ENCODE measurements at regions not wholly inside any gene's neighbourhood (a gene's known extent, or its start where the extent isn't known, plus 50 kb on each side); places are given as distances from the start of the nearest gene placed in this dataset.

DNA sequence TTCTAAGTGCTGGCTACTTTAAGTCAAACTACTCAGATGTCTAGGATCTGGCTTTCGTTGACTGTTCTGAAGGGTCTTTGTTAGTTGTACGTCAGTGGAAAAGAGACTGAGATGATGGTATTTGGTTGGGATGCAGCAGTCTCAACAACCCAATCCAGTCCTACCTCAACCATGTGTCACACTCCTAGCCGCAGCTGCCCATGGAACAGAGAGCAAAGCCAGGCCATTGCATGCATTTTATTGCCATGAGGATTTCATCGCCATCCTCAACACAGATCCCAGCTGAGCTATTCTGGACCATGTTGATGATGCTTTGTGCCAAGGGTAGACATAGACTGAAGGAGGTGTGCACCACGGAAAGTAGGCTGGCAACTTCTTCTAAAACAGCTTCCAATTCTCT lies 97.3 kb upstream of the STK39 start:
- no peak for TF ChIP-seq POLR2A (IDR thresholded peaks at IDR 0.05)
- TF ChIP-seq, protein P1, sequence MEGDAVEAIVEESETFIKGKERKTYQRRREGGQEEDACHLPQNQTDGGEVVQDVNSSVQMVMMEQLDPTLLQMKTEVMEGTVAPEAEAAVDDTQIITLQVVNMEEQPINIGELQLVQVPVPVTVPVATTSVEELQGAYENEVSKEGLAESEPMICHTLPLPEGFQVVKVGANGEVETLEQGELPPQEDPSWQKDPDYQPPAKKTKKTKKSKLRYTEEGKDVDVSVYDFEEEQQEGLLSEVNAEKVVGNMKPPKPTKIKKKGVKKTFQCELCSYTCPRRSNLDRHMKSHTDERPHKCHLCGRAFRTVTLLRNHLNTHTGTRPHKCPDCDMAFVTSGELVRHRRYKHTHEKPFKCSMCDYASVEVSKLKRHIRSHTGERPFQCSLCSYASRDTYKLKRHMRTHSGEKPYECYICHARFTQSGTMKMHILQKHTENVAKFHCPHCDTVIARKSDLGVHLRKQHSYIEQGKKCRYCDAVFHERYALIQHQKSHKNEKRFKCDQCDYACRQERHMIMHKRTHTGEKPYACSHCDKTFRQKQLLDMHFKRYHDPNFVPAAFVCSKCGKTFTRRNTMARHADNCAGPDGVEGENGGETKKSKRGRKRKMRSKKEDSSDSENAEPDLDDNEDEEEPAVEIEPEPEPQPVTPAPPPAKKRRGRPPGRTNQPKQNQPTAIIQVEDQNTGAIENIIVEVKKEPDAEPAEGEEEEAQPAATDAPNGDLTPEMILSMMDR (IDR thresholded peaks at IDR 0.05): no peak
